SU-DHL-6 (cell line): ENCODE measurements at regions not wholly inside any gene's neighbourhood (a gene's known extent, or its start where the extent isn't known, plus 50 kb on each side); places are given as distances from the start of the nearest gene placed in this dataset.

Source experiments
- H2AFZ ChIP-seq: fragments of 200-600 bp; sonication (generic); 2 replicates; pipeline ENCODE4 v1.6.1; 2014; ENCODE audit warnings: low read depth, mild to moderate bottlenecking, moderate library complexity, mixed read lengths, antibody characterized with exemption, low read length; ENCODE audit not compliant: severe bottlenecking
- H3F3A ChIP-seq: fragments of 200-600 bp; shearing (Covaris generic); 2 replicates; pipeline ENCODE4 v1.6.0; 2016; ENCODE audit warnings: antibody characterized with exemption, mild to moderate bottlenecking; ENCODE audit not compliant: insufficient read depth
- H3K27ac ChIP-seq: fragments of 200-600 bp; sonication (generic); 2 replicates; pipeline ENCODE4 v1.5.1; 2016; ENCODE audit warnings: low read depth, mild to moderate bottlenecking, low read length, moderate library complexity, mixed read lengths
- H3K27me3 ChIP-seq: fragments of 200-600 bp; sonication (generic), shearing (Covaris generic); 2 replicates; pipeline ENCODE4 v1.6.0; 2014; ENCODE audit warnings: mild to moderate bottlenecking, low read length
- H3K36me3 ChIP-seq: fragments of 200-600 bp; sonication (generic); 2 replicates; pipeline ENCODE4 v1.6.1; 2014; ENCODE audit warnings: mild to moderate bottlenecking, low read length, mixed read lengths
- H3K4me2 ChIP-seq: fragments of 300-600, 200-600 bp; shearing (Covaris generic), sonication (generic); 2 replicates; pipeline ENCODE4 v1.6.0; 2014; ENCODE audit warnings: low read length, low read depth, mild to moderate bottlenecking; ENCODE audit not compliant: poor library complexity, severe bottlenecking
- H3K4me3 ChIP-seq: fragments of 200-600 bp; sonication (generic); 2 replicates; pipeline ENCODE4 v1.5.1; 2014; ENCODE audit warnings: antibody characterized with exemption, low read length, mild to moderate bottlenecking, mixed read lengths; ENCODE audit not compliant: insufficient read depth, poor library complexity, severe bottlenecking
- H3K79me2 ChIP-seq: fragments of 200-600 bp; sonication (generic); 2 replicates; pipeline ENCODE4 v1.6.1; 2014; ENCODE audit warnings: mild to moderate bottlenecking, low read length, moderate library complexity; ENCODE audit not compliant: insufficient read depth
- H3K9ac ChIP-seq: fragments of 200-600 bp; sonication (generic); 2 replicates; pipeline ENCODE4 v1.7.0; 2014; ENCODE audit warnings: mild to moderate bottlenecking, low read length
- H3K9me2 ChIP-seq: fragments of 200-600 bp; sonication (generic); replicated peaks from 2 replicates; pipeline ENCODE4 v1.6.1; 2014; ENCODE audit warnings: low read length; ENCODE audit not compliant: insufficient read depth
- H3K9me3 ChIP-seq: fragments of 200-600 bp; sonication (generic); 2 replicates; pipeline ENCODE4 v1.6.1; 2014; ENCODE audit warnings: low read length, mixed read lengths; ENCODE audit not compliant: insufficient read depth
- H4K20me1 ChIP-seq: fragments of 200-600 bp; sonication (generic); 2 replicates; pipeline ENCODE4 v1.6.1; 2014; ENCODE audit warnings: low read depth, mild to moderate bottlenecking, antibody characterized with exemption, low read length, moderate library complexity, mixed read lengths
- EZH2phosphoT487 ChIP-seq: fragments of 200-600 bp; sonication (generic), shearing (Covaris generic); conservative IDR thresholded peaks from 2 replicates; pipeline ENCODE4 v1.6.1; 2018; ENCODE audit warnings: mild to moderate bottlenecking, antibody characterized with exemption, low read length, moderate library complexity, mixed read lengths
- TF ChIP-seq, protein P1 (sequence below): fragments of 200-600 bp; sonication (generic); IDR thresholded peaks from one replicate; pipeline ENCODE4 v1.5.1; 2017; ENCODE audit warnings: antibody characterized with exemption, mild to moderate bottlenecking, low read length, moderate library complexity; ENCODE audit not compliant: insufficient read depth, poor library complexity, severe bottlenecking

DNA sequence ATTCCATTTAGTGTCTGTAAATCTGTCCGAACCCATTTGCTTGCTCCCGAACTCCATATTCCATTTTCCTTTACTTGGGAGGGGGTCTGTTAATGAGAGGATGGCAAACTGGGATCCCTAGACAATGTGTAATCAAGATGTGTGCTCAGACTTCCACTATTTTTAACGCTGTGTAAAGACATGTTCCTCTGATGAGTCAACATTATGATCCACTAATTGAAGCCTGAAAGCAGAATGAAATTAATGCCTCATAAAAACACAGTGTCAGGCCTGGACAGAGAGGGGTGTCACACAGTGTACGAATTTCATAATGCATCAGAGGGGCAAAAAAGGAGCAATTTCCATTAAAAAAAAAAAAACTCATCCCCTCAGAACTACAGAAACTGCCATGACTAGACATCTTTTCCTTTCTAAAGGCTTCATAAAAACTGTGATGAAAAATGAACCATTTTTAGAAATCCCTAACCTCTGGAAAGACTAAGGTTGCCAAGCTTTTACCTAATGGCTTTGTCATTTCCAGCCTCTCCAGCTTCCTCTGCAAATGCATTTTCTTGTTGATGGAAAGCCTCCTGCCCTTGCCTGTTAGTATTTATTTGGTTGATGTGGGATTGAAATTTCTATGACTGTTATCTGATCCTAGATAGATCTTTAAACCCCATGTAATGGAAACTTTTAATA, 209.2 kb upstream of the DCC start:
- Histone ChIP-seq H2AFZ (no peak overlapping the region), H3K79me2 (no peaks in the 10 kb centered on the region), H3K4me3 (no peak overlapping the region), H3F3A (no peaks in the 10 kb centered on the region), H3K9ac (no peak overlapping the region), H4K20me1 (no peaks in the 10 kb centered on the region), H3K4me2 (no peak overlapping the region), H3K27ac (no peak overlapping the region), H3K9me3 (no peaks in the 10 kb centered on the region), H3K36me3 (no peaks in the 10 kb centered on the region), H3K9me2 (no peaks in the 10 kb centered on the region), H3K27me3 (no peaks in the 10 kb centered on the region)
- no peak for TF ChIP-seq EZH2phosphoT487
- TF ChIP-seq, protein P1, sequence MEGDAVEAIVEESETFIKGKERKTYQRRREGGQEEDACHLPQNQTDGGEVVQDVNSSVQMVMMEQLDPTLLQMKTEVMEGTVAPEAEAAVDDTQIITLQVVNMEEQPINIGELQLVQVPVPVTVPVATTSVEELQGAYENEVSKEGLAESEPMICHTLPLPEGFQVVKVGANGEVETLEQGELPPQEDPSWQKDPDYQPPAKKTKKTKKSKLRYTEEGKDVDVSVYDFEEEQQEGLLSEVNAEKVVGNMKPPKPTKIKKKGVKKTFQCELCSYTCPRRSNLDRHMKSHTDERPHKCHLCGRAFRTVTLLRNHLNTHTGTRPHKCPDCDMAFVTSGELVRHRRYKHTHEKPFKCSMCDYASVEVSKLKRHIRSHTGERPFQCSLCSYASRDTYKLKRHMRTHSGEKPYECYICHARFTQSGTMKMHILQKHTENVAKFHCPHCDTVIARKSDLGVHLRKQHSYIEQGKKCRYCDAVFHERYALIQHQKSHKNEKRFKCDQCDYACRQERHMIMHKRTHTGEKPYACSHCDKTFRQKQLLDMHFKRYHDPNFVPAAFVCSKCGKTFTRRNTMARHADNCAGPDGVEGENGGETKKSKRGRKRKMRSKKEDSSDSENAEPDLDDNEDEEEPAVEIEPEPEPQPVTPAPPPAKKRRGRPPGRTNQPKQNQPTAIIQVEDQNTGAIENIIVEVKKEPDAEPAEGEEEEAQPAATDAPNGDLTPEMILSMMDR = no peak

DNA sequence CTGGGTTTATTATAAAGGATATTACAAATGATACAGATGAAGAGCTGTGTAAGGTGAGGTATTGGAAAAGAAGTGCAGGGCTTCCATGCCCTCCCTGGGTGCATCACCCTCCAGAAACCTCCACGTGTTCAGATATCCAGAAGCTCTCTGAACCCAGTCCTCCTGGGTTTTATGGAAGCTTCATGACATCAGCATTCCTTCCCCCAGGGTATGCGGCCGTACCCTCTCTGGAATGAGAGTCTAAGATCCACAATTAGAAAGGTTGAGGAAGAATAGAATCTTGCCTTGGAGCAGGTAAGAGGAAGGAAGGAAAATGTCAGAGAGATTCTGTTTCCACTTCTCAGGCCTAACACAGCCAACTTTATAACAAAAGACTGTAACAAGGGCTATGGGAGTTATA, 208.2 kb upstream of the DCC start:
- no peaks in the 10 kb centered on the region for H3K27me3 ChIP-seq
- H3K79me2 ChIP-seq = no peaks in the 10 kb centered on the region
- no peaks in the 10 kb centered on the region for H3K9me2 ChIP-seq
- H4K20me1 ChIP-seq = no peaks in the 10 kb centered on the region
- no peak overlapping the region for H3K27ac ChIP-seq
- H3K9me3 ChIP-seq = no peaks in the 10 kb centered on the region
- H3K4me3 ChIP-seq = no peak overlapping the region
- TF ChIP-seq, protein P1 = no peak
- no peak for TF ChIP-seq EZH2phosphoT487
- no peaks in the 10 kb centered on the region for H3F3A ChIP-seq
- no peaks in the 10 kb centered on the region for H3K36me3 ChIP-seq
- H2AFZ ChIP-seq = no peak overlapping the region
- H3K4me2 ChIP-seq = no peak overlapping the region
- no peak overlapping the region for H3K9ac ChIP-seq

DNA sequence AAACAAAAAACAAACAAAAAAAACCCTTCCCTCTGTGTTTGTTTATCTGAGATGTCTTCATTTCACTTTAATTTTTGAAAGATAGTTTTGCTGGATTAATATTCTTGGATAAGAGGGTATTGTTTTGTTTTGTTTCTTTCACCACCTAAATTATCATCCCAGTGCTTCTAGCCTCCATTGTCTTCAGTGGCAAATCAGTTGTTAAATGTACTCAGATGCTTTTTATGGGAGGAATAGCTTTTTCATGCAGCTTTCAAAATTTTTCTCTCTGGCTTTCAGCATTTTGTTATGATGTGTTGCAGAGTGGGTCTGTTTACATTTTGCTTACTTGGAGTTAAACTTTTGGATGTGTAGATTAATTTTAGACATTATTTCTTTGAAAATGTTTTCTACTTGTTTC, 203.5 kb upstream of the DCC start:
- no peaks in the 10 kb centered on the region for H3K36me3 ChIP-seq
- H3K9me3 ChIP-seq = no peaks in the 10 kb centered on the region

More for the DNA sequence above, 203.5 kb upstream of the DCC start:
- H3K27me3 ChIP-seq = no peaks in the 10 kb centered on the region
- H3K27ac ChIP-seq = no peak overlapping the region
- H3K9ac ChIP-seq = no peak overlapping the region
- H3K4me3 ChIP-seq = no peak overlapping the region
- no peak overlapping the region for H2AFZ ChIP-seq
- TF ChIP-seq, protein P1 = no peak
- TF ChIP-seq EZH2phosphoT487 = no peak
- H3K9me2 ChIP-seq = no peaks in the 10 kb centered on the region
- no peaks in the 10 kb centered on the region for H4K20me1 ChIP-seq
- no peak overlapping the region for H3K4me2 ChIP-seq
- H3F3A ChIP-seq = no peaks in the 10 kb centered on the region
- H3K79me2 ChIP-seq = no peaks in the 10 kb centered on the region
